GM19395 (cell line): ENCODE measurements at regions not wholly inside any gene's neighbourhood (a gene's known extent, or its start where the extent isn't known, plus 50 kb on each side); places are given as distances from the start of the nearest gene placed in this dataset.
"Not testable (repeated sequence)": the region's sequence is repeated elsewhere in the genome, so short reads cannot be mapped to it uniquely, and the experiment has no call there.

Experiments used
- ATAC-seq: cut with Tn5 transposase; IDR thresholded peaks from one replicate; pipeline ENCODE4 v1.9.1; 2021; ENCODE audit warnings: mild to moderate bottlenecking, moderate library complexity; ENCODE audit not compliant: unreplicated experiment

DNA sequence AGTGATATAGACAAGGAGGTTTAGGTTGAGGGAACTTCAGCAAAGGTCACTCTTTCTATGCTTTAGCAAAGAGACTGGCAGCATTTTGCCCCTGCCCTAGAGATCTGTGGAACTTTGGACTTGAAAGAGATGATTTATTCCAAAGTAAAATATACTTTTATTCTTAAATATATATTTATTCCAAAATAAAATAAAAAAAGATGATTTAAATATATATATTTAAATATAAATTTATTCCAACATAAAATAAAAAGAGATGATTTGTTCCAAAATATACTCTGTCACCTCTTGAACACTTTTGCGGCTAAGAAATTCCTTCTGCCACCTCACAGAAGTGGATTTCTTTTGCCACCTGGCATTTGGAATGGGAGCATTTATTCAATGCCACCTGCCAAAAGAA, 521.3 kb upstream of the CHORDC1 start:
- no peak for ATAC-seq

DNA sequence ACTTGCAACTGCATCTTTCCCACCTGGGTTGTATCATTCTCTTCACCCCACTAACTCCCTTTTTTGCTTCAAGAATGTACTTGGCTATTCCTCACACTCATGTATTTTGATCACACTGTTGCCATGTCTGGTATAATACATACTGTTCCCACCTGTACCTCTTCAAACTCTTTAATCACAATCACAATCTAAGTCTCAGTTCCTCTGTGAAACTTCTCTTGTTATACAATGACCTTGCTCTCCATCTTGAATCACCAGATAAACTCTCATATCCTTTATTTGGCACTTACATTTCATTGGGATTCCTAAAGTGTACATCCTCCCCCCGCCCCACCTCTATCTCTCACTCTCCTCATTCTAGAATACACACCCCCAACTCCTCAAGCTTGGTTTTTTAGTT, 516.0 kb upstream of the CHORDC1 start:
- ATAC-seq, result no peak

DNA sequence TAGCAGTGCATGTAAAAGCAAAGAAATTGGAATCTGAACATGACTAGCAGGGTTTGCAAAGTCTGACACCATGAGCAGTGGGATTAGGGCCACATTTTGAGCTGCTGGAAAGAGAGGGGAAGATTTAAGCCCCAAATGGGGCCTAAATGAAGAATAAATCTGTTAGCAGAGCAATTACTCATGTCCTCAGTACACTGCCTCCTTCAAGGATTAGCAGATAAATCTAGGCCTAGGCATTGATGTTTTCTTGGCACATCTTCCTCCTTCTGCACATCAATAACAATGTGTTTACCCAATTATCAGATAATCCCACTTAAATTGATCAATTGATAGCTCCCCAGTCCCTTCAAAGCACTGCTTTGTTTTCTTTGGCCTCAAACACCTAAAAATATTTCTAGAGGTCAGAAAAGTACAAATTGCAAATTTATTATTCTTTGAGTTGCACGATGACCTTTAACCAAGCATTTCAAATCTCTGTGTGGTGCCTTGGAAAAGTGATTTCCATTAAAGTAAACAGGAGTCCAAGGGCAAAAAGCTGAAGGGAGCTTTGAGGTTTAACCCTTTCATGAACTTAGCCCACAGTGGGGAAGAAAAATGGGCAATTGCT, 514.7 kb upstream of the CHORDC1 start:
- ATAC-seq, result no peak

DNA sequence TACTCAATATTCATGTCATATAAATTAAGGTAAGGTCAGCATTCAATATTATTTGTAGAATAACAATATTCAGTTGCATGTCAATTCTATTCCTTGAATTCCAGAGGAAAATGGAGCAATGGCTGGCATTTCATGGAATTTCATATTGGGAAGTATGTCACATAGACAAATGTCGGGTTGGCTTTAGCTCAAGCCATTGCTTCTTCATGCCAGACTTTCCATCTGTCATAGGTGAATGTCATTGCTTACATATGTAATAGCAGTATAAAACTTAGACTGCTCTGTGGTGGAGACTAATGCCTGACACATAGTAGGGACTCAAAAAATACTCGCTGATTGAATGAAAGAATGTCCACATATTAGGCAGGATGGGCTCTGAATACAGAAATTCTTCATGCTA, 509.6 kb upstream of the CHORDC1 start:
- ATAC-seq, result no peak

DNA sequence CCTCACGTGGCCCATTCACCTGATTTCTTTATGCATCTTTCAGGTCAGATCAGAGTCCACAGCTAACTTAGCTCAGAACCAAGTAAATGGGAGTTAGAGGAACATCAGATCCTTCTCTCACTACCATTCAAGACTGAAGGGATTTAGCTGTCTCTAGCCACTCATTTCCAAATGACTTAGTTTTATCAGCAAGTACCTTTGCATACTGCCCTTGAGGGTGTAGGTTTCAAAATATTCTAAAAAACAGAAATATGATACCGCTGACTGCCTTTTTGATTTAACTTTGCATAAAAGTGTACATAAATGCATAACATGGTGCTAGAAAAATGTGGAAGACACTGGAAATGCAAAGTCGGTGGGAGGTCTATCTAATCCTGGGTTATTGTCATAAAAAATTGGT, 500.6 kb upstream of the CHORDC1 start:
- ATAC-seq, result no peak

DNA sequence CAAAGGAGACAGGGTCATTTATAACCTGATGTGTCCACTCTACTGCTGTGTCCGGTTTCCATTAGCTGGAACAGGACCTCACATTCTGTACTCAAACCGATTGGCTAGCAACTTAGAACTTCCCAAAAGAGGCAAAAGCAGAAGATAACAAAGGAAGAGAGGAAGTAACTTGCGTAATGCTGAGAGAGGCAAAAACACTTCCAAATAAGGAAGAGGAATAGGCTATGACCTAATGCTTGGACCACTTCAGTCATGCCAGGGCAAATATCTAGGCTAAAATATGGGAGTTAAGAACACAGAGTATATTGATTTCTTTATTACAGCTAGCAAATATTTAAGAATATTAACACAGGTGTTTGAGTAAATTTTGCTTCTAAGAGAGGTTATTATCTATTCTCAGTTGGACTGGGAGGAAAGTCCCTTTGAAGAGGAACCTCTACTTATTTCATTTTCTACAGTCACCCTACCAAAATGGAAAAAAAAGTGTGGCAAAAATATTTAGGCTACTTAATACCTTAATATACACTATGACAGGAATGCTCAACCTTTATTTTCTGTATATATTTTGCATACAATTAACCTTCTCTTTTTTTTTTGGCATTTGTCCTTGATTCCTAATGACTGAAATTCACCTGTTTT, 499.8 kb upstream of the CHORDC1 start:
- no peak for ATAC-seq

DNA sequence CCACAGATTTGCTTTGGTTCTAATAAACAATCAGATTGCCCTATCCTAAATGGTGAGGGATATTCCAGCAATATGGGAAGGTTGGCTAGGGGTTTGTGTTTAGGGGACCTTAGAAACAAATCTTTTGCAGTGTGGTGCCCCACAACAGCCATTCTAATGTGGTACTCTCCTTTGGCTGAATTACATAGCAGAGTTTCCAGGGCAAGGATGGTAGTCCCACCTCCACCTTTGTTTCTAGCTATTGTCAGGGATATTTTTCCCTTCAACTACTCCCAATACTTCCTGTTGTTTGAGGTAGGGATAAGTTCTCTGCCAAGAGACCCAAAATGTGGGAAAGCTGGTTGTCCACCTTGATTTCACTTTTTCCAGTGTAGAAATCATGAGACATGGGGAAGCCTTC, 494.7 kb upstream of the CHORDC1 start:
- ATAC-seq, result no peak

DNA sequence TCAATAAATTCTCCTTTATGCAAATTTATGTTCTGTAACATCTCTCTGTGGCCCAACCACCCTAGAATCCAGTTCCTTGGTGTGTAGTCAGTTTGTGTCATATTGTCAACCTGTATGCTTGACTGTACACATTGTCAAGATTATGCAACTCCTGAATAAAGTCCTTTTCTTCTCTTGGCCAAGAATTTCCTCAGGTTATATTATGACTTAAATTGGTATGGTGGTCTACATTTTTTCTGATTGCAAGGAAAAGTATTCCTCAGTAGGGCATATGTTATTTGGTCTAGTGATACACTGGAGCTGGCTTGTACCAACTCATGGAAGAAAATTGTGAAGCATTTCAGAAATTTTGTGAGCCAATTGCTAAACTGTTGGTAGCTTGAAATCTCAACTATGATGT, 482.8 kb upstream of the CHORDC1 start:
- no peak for ATAC-seq

DNA sequence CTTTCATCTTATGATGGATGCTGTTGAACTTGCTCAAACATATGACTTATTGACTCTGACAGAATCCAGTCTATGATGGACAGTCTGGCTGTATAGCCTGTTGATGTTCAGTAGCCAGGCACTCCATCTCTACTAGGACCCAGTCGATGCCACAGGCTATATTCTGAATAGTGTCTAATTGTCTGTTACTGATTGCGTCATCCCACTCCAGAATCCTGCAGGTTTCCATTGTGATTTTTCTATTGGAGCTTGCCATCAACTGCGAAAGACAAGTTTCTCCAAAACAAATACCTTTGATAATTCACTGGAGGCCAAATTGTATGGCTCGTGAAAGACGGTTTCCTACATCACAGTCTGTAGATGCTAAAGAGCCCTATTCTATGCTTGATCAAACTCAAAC, 481.7 kb upstream of the CHORDC1 start:
- ATAC-seq, result no peak

DNA sequence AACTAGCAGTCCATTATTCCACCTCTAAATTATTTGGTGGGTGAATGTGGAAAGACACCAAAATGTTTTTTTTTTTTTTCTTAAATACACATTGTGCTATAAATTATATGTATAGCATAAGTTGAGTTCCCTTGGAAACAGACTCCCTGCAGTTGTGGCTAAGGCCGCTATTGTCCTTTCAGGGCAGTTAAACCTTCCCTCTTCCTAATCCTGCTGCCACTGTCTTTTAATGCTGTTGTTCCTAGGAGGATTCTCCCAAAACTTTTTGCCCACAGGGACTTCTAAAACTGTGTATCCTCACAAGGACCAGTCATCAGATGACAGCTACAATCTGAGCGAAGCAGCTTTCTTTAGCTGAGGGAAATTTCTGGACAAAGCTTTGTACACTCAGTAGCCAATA, 478.9 kb upstream of the CHORDC1 start:
- ATAC-seq, result no peak

DNA sequence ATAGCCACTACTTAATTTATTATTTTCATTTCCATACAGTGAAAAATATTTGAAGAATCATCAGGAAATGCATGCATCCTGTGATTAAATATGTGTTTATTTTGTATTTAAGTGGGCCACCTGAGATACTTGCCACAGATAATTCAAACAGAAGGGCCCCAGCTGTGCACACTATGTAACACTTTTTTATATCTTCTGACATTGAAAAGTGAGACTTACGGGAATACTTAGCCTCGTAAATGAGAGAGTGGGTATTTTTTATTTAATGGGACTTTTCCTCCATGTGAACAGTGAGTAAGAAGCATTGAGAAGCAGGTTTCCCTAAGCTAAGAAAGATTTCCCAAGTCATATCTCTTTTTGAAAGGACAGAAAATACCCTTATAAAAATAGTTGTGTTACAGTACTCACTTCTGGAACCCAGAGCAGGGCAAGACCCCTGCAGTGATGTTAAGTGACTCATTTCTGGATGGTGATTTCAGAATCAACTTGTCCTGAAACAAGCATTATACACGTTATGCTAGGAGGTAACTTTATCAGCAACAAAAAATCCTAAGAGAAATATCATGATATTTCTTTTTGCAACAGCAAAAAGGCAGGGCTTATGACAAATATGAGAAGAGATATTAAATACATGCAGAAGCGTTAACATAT, 478.1 kb upstream of the CHORDC1 start:
- ATAC-seq, result no peak

DNA sequence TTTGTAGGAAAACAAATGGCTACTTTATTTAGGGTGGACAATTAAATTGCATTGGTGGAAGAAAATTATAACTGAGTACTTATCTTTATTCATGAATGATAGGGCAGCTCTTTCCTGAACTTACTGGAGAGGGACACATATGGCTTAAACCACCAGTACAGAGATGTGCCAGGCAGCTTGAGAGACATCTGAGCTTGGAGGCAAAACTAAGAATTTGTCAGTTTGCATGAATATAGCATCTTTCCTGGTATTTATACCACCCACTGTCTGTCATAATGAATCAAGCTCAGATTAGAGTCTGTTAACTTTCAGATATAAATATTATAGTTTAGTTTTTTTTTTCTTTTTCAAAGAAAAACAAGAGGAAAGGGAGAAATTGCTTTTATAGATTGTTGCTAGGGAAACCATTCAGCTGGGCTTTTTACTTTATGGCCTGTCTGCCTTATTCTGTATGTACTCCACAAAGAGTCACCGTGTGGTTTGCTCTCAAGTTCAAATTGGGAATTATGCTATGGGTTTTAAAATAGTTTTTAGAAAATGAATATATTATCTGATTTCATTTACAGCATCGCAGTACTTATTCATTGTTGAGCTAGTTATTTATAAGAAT, 477.0 kb upstream of the CHORDC1 start:
- no peak for ATAC-seq

DNA sequence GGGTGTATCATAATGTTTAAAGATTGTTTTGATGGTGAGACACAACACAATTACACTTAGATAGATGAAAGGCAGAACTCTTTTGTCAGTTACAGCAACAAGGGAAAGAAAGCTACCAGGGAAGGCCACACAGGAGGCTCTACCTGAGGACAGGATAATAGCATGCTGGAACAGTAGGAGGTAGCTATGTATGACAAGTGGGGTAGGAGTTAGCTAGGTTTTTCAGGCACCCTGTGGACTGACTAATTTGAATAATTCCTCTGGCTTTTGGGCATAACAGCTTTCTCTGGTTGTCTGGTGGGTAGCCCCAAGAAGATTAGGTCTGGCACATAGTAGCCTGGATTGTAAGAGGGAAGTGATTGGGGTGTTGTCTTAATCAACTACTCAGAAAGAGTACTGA, 475.4 kb upstream of the CHORDC1 start:
- no peak for ATAC-seq

DNA sequence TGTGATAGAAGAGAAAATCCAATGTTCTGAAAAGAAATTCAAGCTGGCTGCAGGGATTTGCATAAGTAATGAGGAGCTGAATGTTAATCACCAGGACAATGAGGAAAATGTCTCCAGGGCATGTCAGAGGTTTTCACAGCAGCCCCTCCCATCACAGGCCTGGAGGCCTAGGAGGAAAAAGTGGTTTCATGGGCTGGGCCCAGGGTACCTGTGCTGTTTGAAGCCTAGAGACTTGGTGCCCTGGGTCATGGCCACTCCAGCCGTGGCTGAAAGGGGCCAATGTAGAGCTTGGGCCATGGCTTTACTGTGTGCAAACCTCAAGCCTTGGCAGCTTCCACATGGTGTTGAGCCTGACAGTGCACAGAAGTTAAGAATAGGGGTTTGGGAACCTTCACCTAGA, 452.6 kb upstream of the CHORDC1 start:
- ATAC-seq, result not testable (repeated sequence)

DNA sequence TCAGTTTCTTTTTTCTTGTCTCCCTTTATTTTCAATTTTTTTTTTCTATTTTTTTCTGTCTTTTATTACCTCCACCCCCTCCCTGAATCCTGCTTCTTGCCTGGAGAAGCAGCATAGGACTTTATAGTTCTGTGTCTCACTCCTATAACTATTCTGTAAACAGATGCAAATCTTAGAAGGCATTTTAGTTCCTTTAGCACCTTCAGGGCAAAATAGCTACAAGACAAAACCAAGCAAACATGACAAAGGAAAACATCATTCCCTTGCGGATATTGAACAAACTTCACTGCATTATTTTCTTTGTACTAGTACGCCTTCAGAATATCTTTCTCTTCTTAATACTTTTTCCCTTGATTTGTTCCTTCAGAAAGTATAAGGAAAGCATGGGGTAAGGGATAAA, 446.2 kb upstream of the CHORDC1 start:
- ATAC-seq, result no peak

DNA sequence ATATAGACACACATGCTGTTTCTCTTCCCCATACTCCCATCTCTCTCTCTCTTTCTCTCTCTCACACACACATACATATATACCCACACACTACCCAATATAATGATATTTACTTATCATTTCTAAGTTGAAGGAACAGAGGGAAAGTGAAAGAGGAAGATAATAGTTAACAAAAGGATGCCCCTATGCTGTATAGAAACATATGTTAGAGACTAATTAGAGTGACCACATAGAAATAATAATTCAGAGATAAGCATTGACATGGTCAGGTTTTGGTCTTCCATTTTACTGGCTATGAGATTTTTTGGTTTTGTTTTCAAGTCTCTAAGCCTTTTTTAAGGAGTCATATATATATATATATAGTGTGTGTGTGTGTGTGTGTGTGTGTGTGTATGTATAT, 445.7 kb upstream of the CHORDC1 start:
- ATAC-seq, result no peak

DNA sequence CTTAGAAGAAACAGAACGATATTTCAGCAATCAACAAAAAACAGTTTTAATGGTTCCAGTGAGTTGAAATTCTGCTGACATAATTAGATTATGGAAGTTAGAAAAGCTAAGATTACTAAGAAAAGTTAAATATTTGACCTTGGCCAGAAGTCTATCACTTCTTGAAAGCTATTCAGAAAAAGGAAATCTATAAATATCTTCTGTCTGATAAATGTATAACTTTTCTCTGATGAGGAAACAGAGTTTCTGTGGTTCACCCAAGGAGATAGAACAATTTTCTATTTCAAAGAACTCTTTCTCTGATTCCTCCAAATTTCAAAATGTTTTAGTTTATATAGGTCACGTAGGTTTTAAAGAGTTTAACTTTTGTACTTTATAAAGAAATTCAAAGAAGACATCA, 438.4 kb upstream of the CHORDC1 start:
- ATAC-seq, result peak; percentile 74

DNA sequence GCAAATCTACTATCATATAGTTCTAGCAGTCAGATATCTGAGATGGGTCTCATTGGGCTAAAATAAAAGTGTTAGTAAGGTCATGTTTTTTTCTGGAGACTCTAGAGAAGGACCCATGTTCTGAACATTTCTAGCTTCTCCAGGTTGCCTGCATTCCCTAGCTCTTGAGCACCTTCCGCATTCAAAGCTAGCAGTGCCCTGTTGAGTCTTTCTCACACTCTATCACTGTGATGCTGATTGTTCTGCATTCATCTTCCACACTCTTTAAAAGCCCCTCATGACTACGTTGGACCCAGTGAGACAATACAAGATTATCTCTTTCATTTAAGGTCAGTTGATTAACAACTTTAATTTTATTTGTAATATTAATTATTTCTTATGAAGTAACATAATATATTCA, 433.3 kb upstream of the CHORDC1 start:
- ATAC-seq, result no peak

DNA sequence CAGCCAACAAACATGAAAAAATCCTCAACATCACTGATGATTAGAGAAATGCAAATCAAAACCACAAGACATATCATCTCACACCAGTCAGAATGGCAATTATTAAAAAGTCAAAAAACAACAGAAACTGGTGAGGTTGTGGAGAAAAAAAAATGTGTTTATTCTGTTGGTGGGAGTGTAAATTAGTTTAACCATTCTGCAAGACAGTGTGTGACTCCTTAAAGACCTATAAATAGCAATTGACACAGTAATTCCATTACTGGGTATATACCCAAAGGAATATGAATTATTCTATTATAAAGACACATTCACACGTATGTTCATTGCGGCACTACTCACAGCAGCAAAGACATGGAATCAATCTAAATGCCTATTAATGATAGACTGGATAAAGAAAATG, 427.3 kb upstream of the CHORDC1 start:
- no peak for ATAC-seq

DNA sequence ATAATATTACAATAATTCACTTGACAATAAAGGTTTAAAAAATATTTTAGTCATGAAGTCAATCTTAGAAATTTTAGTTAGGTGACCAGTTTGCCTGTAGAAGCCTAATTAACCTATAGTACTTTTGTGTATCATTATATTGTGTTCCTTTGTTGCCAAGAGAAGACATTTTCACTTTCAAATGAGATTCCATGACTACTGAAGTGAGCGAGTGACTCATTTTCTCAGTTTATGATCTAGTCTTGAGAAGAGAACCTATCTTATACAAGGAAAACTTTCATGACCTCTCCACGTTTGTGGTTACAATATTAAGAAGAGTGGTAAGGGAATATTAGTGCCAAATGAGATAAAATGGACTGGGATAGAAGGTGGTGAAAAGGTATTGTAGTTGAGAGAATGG, 423.9 kb upstream of the CHORDC1 start:
- no peak for ATAC-seq

DNA sequence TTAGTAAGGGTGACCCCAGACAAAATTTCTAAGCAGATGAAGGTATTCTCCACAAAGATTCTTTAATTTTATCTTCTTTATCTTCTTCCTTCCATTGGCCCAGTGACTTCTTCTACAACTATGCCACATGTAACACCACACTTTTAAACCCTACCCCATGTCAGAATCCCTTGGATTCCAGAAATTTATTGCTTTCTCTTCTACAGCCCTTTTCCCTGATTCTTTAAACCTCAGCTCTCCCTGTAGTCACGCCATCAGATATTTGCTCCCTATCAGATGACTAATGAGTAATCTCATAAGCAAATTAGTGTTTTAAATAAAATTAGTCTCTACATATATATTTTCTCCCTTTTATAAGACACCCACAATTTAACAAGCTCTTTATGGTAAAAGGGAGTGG, 423.4 kb upstream of the CHORDC1 start:
- no peak for ATAC-seq

DNA sequence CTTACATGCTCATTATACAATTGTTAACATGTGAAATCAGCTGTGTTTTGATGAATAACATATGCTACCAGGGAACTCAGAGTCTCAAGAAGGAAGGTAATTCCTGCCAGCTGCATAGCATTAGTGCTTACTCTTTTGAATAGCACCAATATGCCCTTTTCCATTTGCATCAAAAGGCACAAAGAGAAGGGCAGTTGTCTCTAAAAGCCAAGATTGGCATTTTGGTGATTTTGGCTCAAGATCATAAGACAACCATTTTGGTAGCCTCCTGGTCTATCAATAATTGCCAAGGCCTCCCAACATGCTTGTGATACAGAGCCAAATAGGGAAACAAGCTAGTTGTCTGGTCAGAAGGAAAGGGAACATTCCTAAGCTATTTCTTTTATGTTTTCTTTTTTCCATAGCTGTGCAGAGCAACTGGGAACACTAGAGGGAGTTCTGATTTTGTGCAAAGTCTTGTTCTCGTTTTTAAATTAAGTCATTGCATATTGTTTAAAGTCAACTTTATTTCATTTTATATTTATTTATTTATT, 416.7 kb upstream of the CHORDC1 start:
- no peak for ATAC-seq
